Right lobe of liver (tissue), 4 donors: ENCODE measurements at regions not wholly inside any gene's neighbourhood (a gene's known extent, or its start where the extent isn't known, plus 50 kb on each side); places are given as distances from the start of the nearest gene placed in this dataset.

Experiments used
- CTCF ChIP-seq, 4 donors: fragments of 200-600 bp in 3 of 4; fragments of 450-650 bp in 1 of 4; IDR thresholded peaks; one replicate each; pipeline versions ENCODE4 v1.5.1 to v1.8.0; 2016 to 2022; ENCODE audit warnings: antibody characterized with exemption in 4 of 4, mild to moderate bottlenecking in 2 of 4
- POLR2A ChIP-seq: fragments of 450-650 bp; IDR thresholded peaks from one replicate; pipeline ENCODE4 v1.6.1; 2017; ENCODE audit warnings: antibody characterized with exemption, mild to moderate bottlenecking
- donor health status: DM: no; HTN: no; CAD: no.
- donor health status: DM: no; HTN: no; CAD: no.
- donor health status: DM: no; HTN: yes; CAD: no.

DNA sequence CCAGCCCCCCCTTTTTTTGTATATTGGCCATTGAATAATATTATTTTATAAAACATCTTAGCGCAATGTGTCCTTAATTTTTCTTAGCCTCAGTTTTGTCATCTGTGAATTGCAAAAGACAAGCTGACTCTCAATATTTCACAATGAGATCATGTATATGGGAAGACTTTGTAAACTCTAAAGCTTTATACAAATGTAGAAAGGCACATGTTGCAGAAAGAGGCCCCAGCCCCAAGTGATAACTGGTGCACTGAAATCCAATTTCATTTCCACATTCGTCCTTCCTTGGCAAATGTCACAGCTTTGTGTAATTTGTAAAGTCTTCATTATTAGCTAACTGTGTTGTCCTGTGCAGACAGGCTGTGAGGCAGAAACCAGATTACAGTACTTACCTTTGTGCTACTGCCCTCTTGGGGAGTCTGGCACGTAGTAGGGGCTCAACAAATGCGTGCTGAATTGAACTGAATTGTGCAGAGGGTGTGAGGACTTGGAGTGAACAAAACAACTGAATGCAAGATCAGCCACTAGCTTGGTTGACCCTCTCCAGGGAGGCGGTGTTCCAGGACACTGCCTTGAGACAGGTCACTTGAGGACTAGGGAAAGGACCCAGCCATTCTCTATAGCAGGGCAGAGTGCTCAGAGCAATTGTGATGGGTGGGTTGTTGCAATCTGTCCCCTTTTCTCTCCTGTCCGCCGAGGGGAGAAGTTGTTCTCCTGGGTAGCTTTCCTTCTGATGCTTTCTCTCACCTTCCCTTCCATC is 74.6 kb downstream of the LMO4 start:
- TF ChIP-seq CTCF (IDR thresholded peaks at IDR 0.05), result no peak
- no peak for TF ChIP-seq POLR2A
